SH-SY5Y (cell line): ENCODE measurements at regions not wholly inside any gene's neighbourhood (a gene's known extent, or its start where the extent isn't known, plus 50 kb on each side); places are given as distances from the start of the nearest gene placed in this dataset.

Source experiments
- GATA2 ChIP-seq: IDR thresholded peaks from 2 replicates; pipeline ENCODE4 v1.6.1; 2011; ENCODE audit warnings: mild to moderate bottlenecking, low read depth, low read length
- GATA3 ChIP-seq: IDR thresholded peaks from 2 replicates; pipeline ENCODE4 v1.6.1; 2011; ENCODE audit warnings: low read depth, mild to moderate bottlenecking, low read length, moderate library complexity

DNA sequence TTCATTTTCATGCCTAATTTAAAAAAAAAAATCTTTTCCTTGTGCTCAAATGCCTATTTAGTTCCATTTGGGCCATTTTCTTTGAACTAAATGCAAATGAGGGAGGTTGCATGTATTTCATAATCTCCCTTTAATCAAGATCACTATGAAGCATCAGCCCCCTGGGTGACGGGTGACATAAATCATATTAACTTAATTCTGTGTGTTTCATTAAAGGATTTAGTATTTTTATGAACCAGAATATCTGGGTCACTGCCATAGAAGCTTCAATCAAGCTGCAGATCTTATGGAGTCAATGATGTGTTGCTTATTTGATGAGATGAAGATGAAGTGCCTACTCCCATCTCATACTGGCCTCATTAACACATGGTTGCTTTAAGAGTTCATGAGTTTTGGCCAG is 301.9 kb upstream of the PRKCQ start:
- no peak for TF ChIP-seq GATA2
- TF ChIP-seq GATA3, result no peak
